Hepatocyte (in vitro differentiated cells): ENCODE measurements at regions not wholly inside any gene's neighbourhood (a gene's known extent, or its start where the extent isn't known, plus 50 kb on each side); places are given as distances from the start of the nearest gene placed in this dataset.

ENCODE experiments used
- DNase-seq: peaks from one replicate; pipeline ENCODE4 v3.0.0-alpha.2; 2016; ENCODE audit warnings: low spot score
- H2AFZ ChIP-seq: fragments of 200-600 bp; sonication (generic); 2 replicates; pipeline ENCODE4 v1.6.0; 2016; ENCODE audit warnings: antibody characterized with exemption, mild to moderate bottlenecking
- H3K27ac ChIP-seq: fragments of 200-600 bp; sonication (generic); 2 replicates; pipeline ENCODE4 v1.5.1; 2016; ENCODE audit warnings: mild to moderate bottlenecking
- H3K27me3 ChIP-seq: fragments of 200-600 bp; sonication (generic); 2 replicates; pipeline ENCODE4 v1.6.1; 2016
- H3K36me3 ChIP-seq: fragments of 200-600 bp; sonication (generic); replicated peaks from 2 replicates; pipeline ENCODE4 v1.5.1; 2016; ENCODE audit warnings: low read depth; ENCODE audit not compliant: insufficient read depth
- H3K4me1 ChIP-seq: fragments of 200-600 bp; sonication (generic); 2 replicates; pipeline ENCODE4 v1.5.1; 2016; ENCODE audit warnings: mild to moderate bottlenecking, moderate library complexity; ENCODE audit not compliant: insufficient read depth
- H3K4me2 ChIP-seq: fragments of 200-600 bp; sonication (generic); 2 replicates; pipeline ENCODE4 v1.6.0; 2016
- H3K4me3 ChIP-seq: fragments of 200-600 bp; sonication (generic); 2 replicates; pipeline ENCODE4 v1.5.1; 2016; ENCODE audit warnings: mild to moderate bottlenecking
- H3K79me2 ChIP-seq: fragments of 200-600 bp; sonication (generic); 2 replicates; pipeline ENCODE4 v1.6.0; 2017; ENCODE audit warnings: mild to moderate bottlenecking
- H3K9me2 ChIP-seq: fragments of 200-600 bp; sonication (generic); replicated peaks from 2 replicates; pipeline ENCODE4 v1.6.0; 2017; ENCODE audit warnings: mild to moderate bottlenecking; ENCODE audit not compliant: insufficient read depth
- H3K9me3 ChIP-seq: fragments of 200-600 bp; sonication (generic); 2 replicates; pipeline ENCODE4 v1.5.1; 2016; ENCODE audit warnings: low read depth, mild to moderate bottlenecking
- H4K20me1 ChIP-seq: fragments of 200-600 bp; sonication (generic); 2 replicates; pipeline ENCODE4 v1.6.0; 2016; ENCODE audit warnings: mild to moderate bottlenecking; ENCODE audit not compliant: insufficient read depth, poor library complexity, severe bottlenecking
- CTCF ChIP-seq: fragments of 200-600 bp; sonication (generic); IDR thresholded peaks from 2 replicates; pipeline ENCODE4 v1.5.1; 2016; ENCODE audit warnings: antibody characterized with exemption, mild to moderate bottlenecking; ENCODE audit not compliant: poor library complexity
- EZH2 ChIP-seq: fragments of 200-600 bp; sonication (generic); IDR thresholded peaks from 2 replicates; pipeline ENCODE4 v1.6.1; 2016; ENCODE audit warnings: antibody characterized with exemption, mild to moderate bottlenecking, borderline replicate concordance
- EZH2phosphoT487 ChIP-seq: fragments of 200-600 bp; sonication (generic); IDR thresholded peaks from one replicate; pipeline ENCODE4 v1.6.1; 2018; ENCODE audit warnings: antibody characterized with exemption, mild to moderate bottlenecking, low read depth, moderate library complexity; ENCODE audit not compliant: unreplicated experiment, severe bottlenecking
- WGBS: methylation state at CpG from one replicate; pipeline ENCODE4 v1.1.6; 2016; ENCODE audit warnings: low lambda C conversion rate; ENCODE audit errors: missing lambda C conversion rate; 5-methylcytosine and 5-hydroxymethylcytosine counted together

DNA sequence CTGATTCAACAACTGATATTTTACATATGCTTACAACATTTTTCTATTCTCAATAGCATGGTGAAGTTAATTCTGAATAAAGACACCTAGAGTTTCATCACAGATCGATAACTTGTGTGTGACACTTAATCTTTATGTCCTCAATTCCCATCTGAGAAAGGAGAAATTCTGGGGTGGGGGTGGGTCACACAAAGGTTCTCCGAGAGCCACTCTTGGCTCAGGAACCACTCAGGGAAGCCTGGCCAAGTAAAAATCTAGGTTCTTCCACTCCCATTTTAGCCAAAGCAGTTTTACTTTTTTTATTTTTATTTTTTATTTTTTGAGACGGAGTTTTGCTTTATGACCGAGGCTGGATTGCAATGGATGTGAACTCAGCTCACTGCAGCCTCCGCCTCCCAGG is 111.0 kb upstream of the TBL1XR1 start:
- Histone ChIP-seq H3K4me3 (no peak overlapping the region), H3K27ac (no peak overlapping the region), H3K79me2 (no peaks in the 10 kb centered on the region), H3K9me3 (no peaks in the 10 kb centered on the region), H3K36me3 (no peaks in the 10 kb centered on the region), H3K27me3 (no peaks in the 10 kb centered on the region), H4K20me1 (no peaks in the 10 kb centered on the region), H3K9me2 (no peaks in the 10 kb centered on the region), H3K4me1 (no peaks in the 10 kb centered on the region), H2AFZ (no peak overlapping the region), H3K4me2 (no peak overlapping the region)
- no peak for DNase-seq
- TF ChIP-seq EZH2 (no peak), CTCF (no peak), EZH2phosphoT487 (no peak)
- 97% methylated on average over 5 of the region's 5 CpGs for WGBS

- no peak overlapping the region for H3K4me3 ChIP-seq
- DNase-seq, result no peak
- no peaks in the 10 kb centered on the region for H3K9me2 ChIP-seq
- H3K27me3 ChIP-seq, result no peaks in the 10 kb centered on the region
- H3K9me3 ChIP-seq, result no peaks in the 10 kb centered on the region
- no peak overlapping the region for H2AFZ ChIP-seq
- TF ChIP-seq CTCF (no peak), EZH2 (no peak), EZH2phosphoT487 (no peak)
- H3K36me3 ChIP-seq, result no peaks in the 10 kb centered on the region
- no peak overlapping the region for H3K4me2 ChIP-seq
- whole genome bisulfite sequencing, result 94% methylated on average over 3 of the region's 3 CpGs
- no peaks in the 10 kb centered on the region for H3K4me1 ChIP-seq
- H3K79me2 ChIP-seq, result no peaks in the 10 kb centered on the region
- H4K20me1 ChIP-seq, result no peaks in the 10 kb centered on the region
- no peak overlapping the region for H3K27ac ChIP-seq
Measured at GRCh38 chr3:177308911-177309310, 111.6 kb upstream of the TBL1XR1 start.

GRCh38 chr3:177312491-177312890 is 115.2 kb upstream of the TBL1XR1 start:
- H3K27ac ChIP-seq, result no peak overlapping the region
- H3K9me3 ChIP-seq, result no peaks in the 10 kb centered on the region
- no peak overlapping the region for H3K4me3 ChIP-seq
- TF ChIP-seq EZH2phosphoT487 (no peak), CTCF (no peak), EZH2 (no peak)
- DNase-seq, result no peak
- H3K79me2 ChIP-seq, result no peaks in the 10 kb centered on the region
- WGBS, result 92% methylated on average over 5 of the region's 5 CpGs
- no peaks in the 10 kb centered on the region for H4K20me1 ChIP-seq
- no peaks in the 10 kb centered on the region for H3K9me2 ChIP-seq
- H3K36me3 ChIP-seq, result no peaks in the 10 kb centered on the region
- no peak overlapping the region for H2AFZ ChIP-seq
- H3K4me1 ChIP-seq, result no peaks in the 10 kb centered on the region
- H3K27me3 ChIP-seq, result no peaks in the 10 kb centered on the region
- H3K4me2 ChIP-seq, result no peak overlapping the region

- Histone ChIP-seq H3K9me2 (no peaks in the 10 kb centered on the region), H3K4me3 (no peak overlapping the region), H3K36me3 (no peaks in the 10 kb centered on the region), H3K4me2 (no peak overlapping the region), H4K20me1 (no peaks in the 10 kb centered on the region), H3K9me3 (no peaks in the 10 kb centered on the region), H3K27ac (no peak overlapping the region), H3K4me1 (no peaks in the 10 kb centered on the region), H2AFZ (no peak overlapping the region), H3K79me2 (no peaks in the 10 kb centered on the region), H3K27me3 (no peaks in the 10 kb centered on the region)
- TF ChIP-seq CTCF (no peak), EZH2 (no peak), EZH2phosphoT487 (no peak)
- WGBS, result 100% methylated on average over 3 of the region's 3 CpGs
- no peak for DNase-seq
Measured at GRCh38 chr3:177314897-177315296, 117.6 kb upstream of the TBL1XR1 start.
